HG03342 (cell line): ENCODE measurements at regions not wholly inside any gene's neighbourhood (a gene's known extent, or its start where the extent isn't known, plus 50 kb on each side); places are given as distances from the start of the nearest gene placed in this dataset.
"Not testable (repeated sequence)": the region's sequence is repeated elsewhere in the genome, so short reads cannot be mapped to it uniquely, and the experiment has no call there.

Source experiments
- ATAC-seq: cut with Tn5 transposase; IDR thresholded peaks from one replicate; pipeline ENCODE4 v1.9.1; 2021; ENCODE audit warnings: mild to moderate bottlenecking, moderate library complexity; ENCODE audit not compliant: unreplicated experiment

- no peak for ATAC-seq
Measured at GRCh38 chr3:15903164-15903563, 105.4 kb upstream of the ANKRD28 start.

DNA sequence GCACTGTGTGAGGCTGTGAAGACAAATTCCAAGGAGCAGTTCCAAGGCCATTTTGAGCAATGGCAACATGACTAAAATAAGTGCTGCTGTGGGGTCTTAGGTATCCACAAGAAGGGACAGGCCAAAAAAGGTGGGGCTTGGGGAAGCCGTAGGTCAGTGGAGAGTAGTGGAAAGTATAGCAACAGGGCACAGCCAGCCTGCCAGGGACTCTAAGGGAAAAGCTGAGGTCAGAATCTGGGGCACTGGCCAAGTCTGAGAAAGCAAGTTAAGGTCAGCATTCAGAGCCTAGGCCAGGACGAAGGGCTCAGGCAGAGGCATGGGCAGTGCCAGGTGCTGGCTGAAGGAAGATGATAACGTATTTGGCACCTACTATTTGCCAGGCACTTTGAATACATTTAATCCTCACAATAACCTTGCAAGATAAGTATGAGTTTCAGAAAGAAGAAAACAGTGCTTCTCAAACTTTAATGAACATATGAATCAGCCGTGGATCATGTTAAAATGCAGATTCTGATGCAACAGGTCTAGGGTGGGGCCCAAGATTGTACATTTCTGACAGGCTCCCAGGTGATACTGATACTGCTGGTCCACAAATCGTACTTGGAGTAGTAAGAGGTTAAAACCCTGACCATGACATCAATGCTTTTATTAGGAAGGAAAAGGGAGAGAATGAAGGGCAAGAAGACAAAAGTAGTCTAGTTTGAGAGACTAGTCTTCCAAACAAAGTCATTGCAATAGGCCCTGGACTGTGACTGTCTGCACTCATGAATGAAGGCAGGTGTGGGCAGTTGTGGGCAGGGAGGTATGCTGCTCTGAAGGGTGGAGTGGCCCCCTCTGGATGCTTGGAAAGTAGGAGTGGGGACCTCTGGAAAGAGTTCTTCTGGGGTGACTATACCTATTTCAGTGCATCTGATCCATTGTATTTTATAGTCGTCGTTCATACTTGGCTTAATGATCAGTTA lies 106.3 kb upstream of the ANKRD28 start:
- ATAC-seq, result no peak

DNA sequence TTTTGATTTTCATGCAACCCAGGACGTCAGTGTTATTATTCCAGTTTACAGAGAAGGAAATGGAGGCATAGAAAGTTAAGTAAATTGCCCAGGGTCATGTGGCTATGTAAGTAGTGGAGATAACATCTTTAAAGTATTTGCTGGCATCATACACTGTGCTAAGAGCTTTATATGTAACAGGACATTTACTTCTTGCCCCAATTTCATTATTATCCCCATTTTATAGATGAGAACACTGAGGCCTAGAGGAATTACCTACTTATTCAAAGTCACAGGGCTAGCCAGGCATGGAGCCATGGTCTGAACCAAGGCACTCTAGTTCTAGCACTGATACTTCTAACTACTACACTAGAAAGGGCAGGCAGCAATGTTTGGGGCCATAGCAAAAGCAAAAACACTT lies 107.3 kb upstream of the ANKRD28 start:
- no peak for ATAC-seq

DNA sequence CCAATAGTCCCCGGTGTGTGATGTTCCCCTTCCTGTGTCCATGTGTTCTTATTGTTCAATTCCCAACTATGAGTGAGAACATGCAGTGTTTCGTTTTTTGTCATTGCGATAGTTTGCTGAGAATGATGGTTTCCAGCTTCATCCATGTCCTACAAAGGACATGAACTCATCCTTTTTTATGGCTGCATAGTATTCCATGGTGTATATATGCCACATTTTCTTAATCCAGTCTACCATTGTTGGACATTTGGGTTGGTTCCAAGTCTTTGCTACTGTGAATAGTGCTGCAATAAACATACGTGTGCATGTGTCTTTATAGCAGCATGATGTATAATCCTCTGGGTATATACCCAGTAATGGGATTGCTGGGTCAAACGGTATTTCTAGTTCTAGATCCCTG lies 109.6 kb upstream of the ANKRD28 start:
- not testable (repeated sequence) for ATAC-seq

- ATAC-seq, result no peak
Measured at GRCh38 chr3:15918988-15919387, 121.2 kb upstream of the ANKRD28 start.

GRCh38 chr3:15919971-15920370 lies 122.2 kb upstream of the ANKRD28 start:
- ATAC-seq, result no peak

DNA sequence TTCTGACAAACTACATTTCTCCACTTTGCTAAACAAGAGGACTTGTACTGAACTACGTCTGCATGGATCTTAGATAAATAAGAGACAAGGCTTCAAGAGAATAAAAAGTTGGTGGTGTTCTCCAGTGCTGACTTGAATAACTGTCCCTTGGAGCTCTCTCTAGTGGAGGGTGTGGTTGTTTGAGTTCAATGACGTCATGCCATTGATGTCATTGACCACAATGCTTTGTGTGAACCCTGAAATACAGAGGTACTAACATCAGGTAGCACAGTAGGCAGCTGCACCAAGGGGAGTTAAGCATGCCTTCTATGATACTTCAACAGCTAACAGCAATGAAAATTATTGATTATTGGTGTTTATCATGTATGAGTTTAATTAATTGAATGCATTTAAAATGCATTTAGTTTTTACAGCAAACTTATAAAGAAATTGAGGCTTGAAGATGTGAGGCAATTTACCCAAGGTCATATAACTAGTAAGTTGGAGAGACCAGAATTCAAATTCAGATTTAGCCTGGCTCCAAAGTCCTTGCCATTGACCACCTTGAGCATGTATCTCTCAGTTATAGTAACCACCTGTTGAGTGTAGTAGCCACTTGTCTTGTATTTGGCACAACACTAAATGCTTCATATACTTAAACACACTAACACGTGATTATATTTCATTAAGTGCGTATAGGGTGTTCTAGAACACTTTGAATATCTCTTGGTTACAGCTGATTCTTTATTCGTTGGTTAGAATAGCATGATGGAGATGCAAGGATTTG lies 126.0 kb upstream of the ANKRD28 start:
- ATAC-seq, result no peak

DNA sequence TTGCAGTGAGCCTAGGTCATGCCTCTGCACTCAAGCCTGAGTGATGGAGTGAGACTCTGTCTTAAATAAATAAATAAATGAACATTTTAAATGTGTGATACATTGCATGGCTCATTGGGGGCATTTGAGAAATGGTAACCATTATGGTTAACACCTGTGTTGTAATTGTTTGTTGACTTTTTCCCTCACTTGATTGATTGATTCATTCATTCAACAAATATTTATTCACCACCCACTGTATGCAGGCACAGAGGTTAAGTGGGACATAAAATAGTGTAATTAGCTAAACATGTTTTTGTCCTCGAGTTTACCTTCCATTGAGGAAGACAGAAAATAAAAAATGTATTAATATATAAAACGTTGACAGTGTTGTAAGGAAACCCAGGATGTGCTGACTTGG lies 127.1 kb upstream of the ANKRD28 start:
- ATAC-seq, result no peak

GRCh38 chr3:15926871-15927270 lies 129.1 kb upstream of the ANKRD28 start:
- ATAC-seq, result no peak

- no peak for ATAC-seq
Measured at GRCh38 chr3:15927969-15928368, 130.2 kb upstream of the ANKRD28 start.

DNA sequence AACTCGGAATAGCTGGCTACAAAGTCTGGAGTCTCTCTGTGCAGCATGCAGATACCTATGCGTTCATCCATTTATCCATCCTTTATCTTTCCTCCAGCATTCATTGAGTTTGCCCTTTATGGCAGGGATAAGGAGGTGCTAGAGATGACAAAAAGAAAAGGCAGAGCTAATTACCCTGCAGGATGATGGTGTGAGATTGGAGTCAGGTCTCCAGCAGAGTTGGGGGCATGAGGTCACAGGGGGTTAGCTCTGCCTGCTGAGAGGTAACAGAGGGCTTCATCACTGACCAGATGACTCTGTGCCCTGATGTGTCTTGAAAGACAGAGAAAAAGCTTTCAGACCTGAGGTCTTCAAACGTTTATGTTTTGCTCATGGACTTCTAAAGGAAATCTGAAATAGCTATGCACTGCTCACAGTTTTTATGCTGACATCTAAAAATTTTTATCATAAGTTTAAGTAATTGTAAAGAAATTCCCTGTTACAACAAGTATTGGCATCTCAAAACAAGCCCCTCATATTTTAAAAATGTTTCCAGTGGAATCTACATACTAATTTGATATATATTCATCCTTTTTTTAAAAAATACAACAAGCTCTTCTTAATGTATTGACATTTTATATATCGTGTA lies 132.3 kb upstream of the ANKRD28 start:
- no peak for ATAC-seq

DNA sequence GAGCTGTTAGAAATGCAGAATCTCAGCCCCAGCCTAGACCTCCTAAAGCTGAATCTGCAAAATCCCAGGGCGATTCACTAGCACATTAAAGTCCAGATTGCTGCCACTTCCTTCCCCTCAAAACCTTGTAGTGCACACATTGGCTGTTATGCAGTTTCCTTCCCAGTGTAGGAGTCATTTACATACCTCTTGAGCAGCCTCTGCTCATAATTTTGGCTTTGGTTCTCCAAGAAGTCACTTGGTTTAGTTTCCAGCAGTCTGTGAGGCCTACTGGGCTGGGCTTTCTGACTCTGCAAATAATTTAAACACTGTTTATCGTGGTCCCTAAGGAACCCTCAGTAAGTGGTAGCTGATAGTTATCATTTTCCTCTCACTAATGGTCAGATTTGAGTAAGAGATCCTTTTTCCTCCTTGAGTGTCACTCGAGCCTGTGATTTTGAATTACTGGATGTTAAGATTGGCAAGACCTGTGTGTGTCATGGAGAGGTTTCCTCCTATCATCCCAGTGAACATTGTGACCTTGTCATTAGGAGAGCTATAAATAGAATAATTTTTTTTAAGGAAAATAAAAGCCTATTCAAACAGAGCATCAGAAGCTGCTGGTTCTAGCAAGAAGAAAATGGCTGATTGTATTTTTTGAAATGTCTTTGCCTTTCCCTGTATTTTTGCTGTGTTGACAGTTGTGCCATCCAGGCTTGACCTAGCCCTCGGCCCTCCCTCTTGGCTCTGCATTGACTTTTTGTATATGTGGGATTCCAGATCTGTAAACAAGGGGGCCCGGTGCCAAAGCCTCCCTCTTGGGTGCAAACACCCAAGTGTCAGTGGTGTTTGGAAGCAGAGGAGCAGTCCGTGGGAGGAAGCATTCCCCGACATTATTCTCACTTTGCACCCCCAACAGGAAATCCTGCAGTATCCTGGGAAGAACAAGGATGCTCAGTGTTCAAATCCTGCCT lies 134.8 kb upstream of the ANKRD28 start:
- ATAC-seq, result no peak

- no peak for ATAC-seq
Measured at GRCh38 chr3:15933439-15934139, 135.8 kb upstream of the ANKRD28 start.

- ATAC-seq, result no peak
Measured at GRCh38 chr3:15934389-15935195, 136.8 kb upstream of the ANKRD28 start.

GRCh38 chr3:15936312-15936711 lies 138.5 kb upstream of the ANKRD28 start:
- ATAC-seq, result no peak

- ATAC-seq, result no peak
Measured at GRCh38 chr3:15940641-15941040, 142.9 kb upstream of the ANKRD28 start.

DNA sequence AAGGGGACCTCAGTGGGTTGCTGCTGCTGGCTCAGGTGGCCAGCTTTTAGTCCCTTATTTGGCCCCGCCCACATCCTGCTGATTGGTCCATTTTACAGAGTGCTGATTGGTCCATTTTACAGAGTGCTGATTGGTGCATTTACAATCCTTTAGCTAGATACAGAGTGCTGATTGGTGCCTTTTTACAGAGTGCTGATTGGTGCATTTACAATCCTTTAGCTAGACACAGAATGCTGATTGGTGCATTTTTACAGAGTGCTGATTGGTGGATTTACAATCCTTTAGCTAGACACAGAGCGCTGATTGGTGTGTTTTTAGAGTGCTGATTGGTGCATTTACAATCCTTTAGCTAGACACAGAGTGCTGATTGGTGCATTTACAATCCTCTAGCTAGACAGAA lies 143.7 kb upstream of the ANKRD28 start:
- not testable (repeated sequence) for ATAC-seq

DNA sequence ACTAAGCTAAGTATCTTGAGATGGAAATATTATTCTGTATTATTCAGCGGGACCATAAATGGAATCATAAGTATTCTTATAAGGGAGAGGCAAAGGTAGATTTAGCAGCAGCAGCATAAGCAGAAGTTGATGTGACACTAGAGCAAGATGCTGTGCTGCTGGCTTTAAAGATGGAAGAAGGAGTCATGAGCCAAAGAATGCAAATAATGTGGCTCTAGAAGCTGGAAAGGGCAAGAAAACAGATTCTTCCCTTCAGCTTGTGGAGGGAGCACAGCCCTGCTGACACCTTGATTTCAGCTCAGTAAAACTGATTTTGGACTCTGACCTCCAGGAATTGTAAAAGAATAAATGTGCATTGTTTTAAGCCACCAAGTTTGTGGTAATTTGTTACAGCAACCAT lies 144.2 kb upstream of the ANKRD28 start:
- no peak for ATAC-seq

DNA sequence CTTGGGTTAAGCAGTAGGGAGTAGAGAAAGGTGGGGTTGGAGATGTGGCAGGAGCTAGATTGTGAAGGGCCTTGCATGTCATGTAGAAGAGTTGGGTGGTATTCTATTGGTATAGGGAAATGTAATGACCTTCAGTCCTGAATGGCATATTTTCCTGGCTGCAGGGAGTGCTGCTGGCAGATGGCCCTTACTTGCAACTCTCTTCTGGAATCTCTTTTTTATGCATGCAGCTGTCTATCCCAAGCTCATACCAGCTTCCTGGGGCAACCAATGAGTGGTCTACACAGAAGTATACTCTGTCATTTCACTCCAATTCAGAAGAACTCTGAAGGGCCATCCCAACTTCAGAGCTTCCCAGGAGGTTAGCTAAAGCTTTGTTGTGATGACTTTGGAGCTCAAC lies 144.7 kb upstream of the ANKRD28 start:
- ATAC-seq, result no peak
